Uterus (tissue), 2 donors: ENCODE measurements at regions not wholly inside any gene's neighbourhood (a gene's known extent, or its start where the extent isn't known, plus 50 kb on each side); places are given as distances from the start of the nearest gene placed in this dataset.

Source experiments
- POLR2A ChIP-seq, 2 donors: fragments of 450-650 bp; IDR thresholded peaks; one replicate each; pipeline ENCODE4 v1.6.1; 2016; ENCODE audit warnings: antibody characterized with exemption in 2 of 2, mild to moderate bottlenecking in 1 of 2, moderate library complexity in 1 of 2
- TF ChIP-seq, protein P1 (sequence below), 4 experiments: fragments of 200-600 bp in 2 of 4; fragments of 450-650 bp in 2 of 4; sonication (generic) in 2 of 4; IDR thresholded peaks; one replicate each; pipeline ENCODE4 v1.5.1; 2016 to 2019; ENCODE audit warnings: antibody characterized with exemption in 4 of 4, mild to moderate bottlenecking in 2 of 4, moderate library complexity in 1 of 4

DNA sequence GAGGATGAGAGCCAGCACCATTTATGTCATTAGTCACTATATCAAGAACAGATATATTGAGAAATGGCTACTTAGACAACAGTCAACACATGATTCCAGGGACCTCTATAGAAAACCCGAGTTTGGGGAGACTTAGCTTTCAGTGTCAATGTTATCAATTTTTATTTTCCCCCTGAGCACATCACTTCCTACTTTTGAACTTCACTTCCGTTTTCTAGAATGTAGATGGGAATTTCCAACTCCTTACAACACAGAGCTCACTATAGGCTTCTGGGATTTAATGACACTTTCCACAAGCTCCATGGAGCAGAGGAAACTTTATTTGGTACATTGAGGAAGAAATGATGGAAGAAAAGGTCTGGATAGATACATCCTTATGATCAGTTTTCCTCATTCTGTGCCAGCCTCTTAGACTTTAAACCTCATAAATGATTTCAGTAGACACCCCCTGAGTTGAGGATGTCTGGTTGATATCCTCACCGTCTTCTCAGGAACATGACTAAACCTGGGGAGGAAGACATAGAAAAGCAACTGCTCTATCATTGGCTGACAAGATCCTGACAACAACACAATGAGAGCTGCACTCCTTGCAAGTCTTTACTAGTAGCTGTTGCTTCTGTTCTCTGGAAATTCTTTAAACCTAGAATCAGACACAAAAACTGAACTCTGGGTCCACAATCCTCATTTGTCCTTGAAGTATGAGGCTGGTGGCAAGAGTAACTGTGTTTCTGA, 449.4 kb upstream of the OR4E1 start:
- TF ChIP-seq, protein P1, sequence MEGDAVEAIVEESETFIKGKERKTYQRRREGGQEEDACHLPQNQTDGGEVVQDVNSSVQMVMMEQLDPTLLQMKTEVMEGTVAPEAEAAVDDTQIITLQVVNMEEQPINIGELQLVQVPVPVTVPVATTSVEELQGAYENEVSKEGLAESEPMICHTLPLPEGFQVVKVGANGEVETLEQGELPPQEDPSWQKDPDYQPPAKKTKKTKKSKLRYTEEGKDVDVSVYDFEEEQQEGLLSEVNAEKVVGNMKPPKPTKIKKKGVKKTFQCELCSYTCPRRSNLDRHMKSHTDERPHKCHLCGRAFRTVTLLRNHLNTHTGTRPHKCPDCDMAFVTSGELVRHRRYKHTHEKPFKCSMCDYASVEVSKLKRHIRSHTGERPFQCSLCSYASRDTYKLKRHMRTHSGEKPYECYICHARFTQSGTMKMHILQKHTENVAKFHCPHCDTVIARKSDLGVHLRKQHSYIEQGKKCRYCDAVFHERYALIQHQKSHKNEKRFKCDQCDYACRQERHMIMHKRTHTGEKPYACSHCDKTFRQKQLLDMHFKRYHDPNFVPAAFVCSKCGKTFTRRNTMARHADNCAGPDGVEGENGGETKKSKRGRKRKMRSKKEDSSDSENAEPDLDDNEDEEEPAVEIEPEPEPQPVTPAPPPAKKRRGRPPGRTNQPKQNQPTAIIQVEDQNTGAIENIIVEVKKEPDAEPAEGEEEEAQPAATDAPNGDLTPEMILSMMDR (IDR thresholded peaks at IDR 0.05): no peak
- TF ChIP-seq POLR2A (IDR thresholded peaks at IDR 0.05): no peak
